ENCODE measurements at regions not wholly inside any gene's neighbourhood (a gene's known extent, or its start where the extent isn't known, plus 50 kb on each side); places are given as distances from the start of the nearest gene placed in this dataset.

GRCh38 chr7:80044796-80045195, 89.8 kb upstream of the GNAI1 start:
- peaks cover 20% of the 10 kb centered on the region for H3K9me3 Mint-ChIP-seq
- WGBS, 2 experiments (ENCODE audit: insufficient coverage in 1 of 2, insufficient read length in 1 of 2) = 85 to 90% methylated on average over 2 to 4 of the region's 4 CpGs
- peaks cover 12% of the 10 kb centered on the region for H3K9me3 ChIP-seq (ENCODE audit: control insufficient read depth, low read length)
- H3K9ac ChIP-seq (ENCODE audit: extremely low read depth, low read length, poor library complexity, severe bottlenecking) = no peak overlapping the region
- H3K4me3 Mint-ChIP-seq = no peak overlapping the region
- no peaks in the 10 kb centered on the region for H3K36me3 ChIP-seq (ENCODE audit: control insufficient read depth, insufficient read depth, low read length)
- H3K27me3 ChIP-seq (ENCODE audit: control insufficient read depth, insufficient read depth, low read length, poor library complexity, severe bottlenecking) = no peaks in the 10 kb centered on the region
- no peaks in the 10 kb centered on the region for H3K4me1 Mint-ChIP-seq
- no peak overlapping the region for H3K4me3 ChIP-seq (ENCODE audit: low read length)
- H3K27ac Mint-ChIP-seq = no peak overlapping the region
- no peaks in the 10 kb centered on the region for H3K27me3 Mint-ChIP-seq (ENCODE audit: insufficient read depth)
- no peaks in the 10 kb centered on the region for H3K4me1 ChIP-seq (ENCODE audit: control insufficient read depth, insufficient read depth, low read length)
- H3K36me3 Mint-ChIP-seq (ENCODE audit: low read depth) = no peaks in the 10 kb centered on the region
- DNase-seq = no peak
- TF ChIP-seq CTCF (conservative IDR thresholded peaks at IDR 0.05) = no peak
- no peak overlapping the region for H3K27ac ChIP-seq (ENCODE audit: low read depth, low read length)

- no peak for TF ChIP-seq CTCF (conservative IDR thresholded peaks at IDR 0.05)
- Histone ChIP-seq H3K27me3 (ENCODE audit: control insufficient read depth, insufficient read depth, low read length, poor library complexity, severe bottlenecking) (no peaks in the 10 kb centered on the region), H3K9ac (ENCODE audit: extremely low read depth, low read length, poor library complexity, severe bottlenecking) (no peak overlapping the region), H3K4me1 (ENCODE audit: control insufficient read depth, insufficient read depth, low read length) (no peaks in the 10 kb centered on the region), H3K9me3 (ENCODE audit: control insufficient read depth, low read length) (peaks cover 12% of the 10 kb centered on the region), H3K36me3 (ENCODE audit: control insufficient read depth, insufficient read depth, low read length) (no peaks in the 10 kb centered on the region), H3K27ac (ENCODE audit: low read depth, low read length) (no peak overlapping the region), H3K4me3 (ENCODE audit: low read length) (no peak overlapping the region)
- Mint-ChIP-seq H3K27me3 (ENCODE audit: insufficient read depth) (no peaks in the 10 kb centered on the region), H3K27ac (no peak overlapping the region), H3K9me3 (peaks cover 19% of the 10 kb centered on the region), H3K4me1 (no peaks in the 10 kb centered on the region), H3K36me3 (ENCODE audit: low read depth) (no peaks in the 10 kb centered on the region), H3K4me3 (no peak overlapping the region)
- DNase-seq = no peak
- WGBS, 2 experiments (ENCODE audit: insufficient coverage in 1 of 2, insufficient read length in 1 of 2) = 65% methylated on average over 3 of the region's 3 CpGs
Observed at GRCh38 chr7:80040752-80041151, 93.9 kb upstream of the GNAI1 start.

- no peak for DNase-seq
- Histone ChIP-seq H3K36me3 (ENCODE audit: control insufficient read depth, insufficient read depth, low read length) (no peaks in the 10 kb centered on the region), H3K4me1 (ENCODE audit: control insufficient read depth, insufficient read depth, low read length) (no peaks in the 10 kb centered on the region), H3K27ac (ENCODE audit: low read depth, low read length) (no peak overlapping the region), H3K27me3 (ENCODE audit: control insufficient read depth, insufficient read depth, low read length, poor library complexity, severe bottlenecking) (no peaks in the 10 kb centered on the region), H3K4me3 (ENCODE audit: low read length) (no peak overlapping the region), H3K9ac (ENCODE audit: extremely low read depth, low read length, poor library complexity, severe bottlenecking) (no peak overlapping the region), H3K9me3 (ENCODE audit: control insufficient read depth, low read length) (peaks cover 12% of the 10 kb centered on the region)
- no peak overlapping the region for H3K27ac Mint-ChIP-seq
- H3K9me3 Mint-ChIP-seq = peaks cover 15% of the 10 kb centered on the region
- no peak overlapping the region for H3K4me3 Mint-ChIP-seq
- H3K4me1 Mint-ChIP-seq = no peaks in the 10 kb centered on the region
- 89 to 94% methylated on average over 2 of the region's 2 CpGs for WGBS, 2 experiments (ENCODE audit: insufficient coverage in 1 of 2, insufficient read length in 1 of 2)
- TF ChIP-seq CTCF (conservative IDR thresholded peaks at IDR 0.05) = no peak
- no peaks in the 10 kb centered on the region for H3K27me3 Mint-ChIP-seq (ENCODE audit: insufficient read depth)
- no peaks in the 10 kb centered on the region for H3K36me3 Mint-ChIP-seq (ENCODE audit: low read depth)
Observed at GRCh38 chr7:80040335-80040734, 94.3 kb upstream of the GNAI1 start.

Data from endodermal cell (in vitro differentiated cells).